GM12864 (cell line): ENCODE measurements at regions not wholly inside any gene's neighbourhood (a gene's known extent, or its start where the extent isn't known, plus 50 kb on each side); places are given as distances from the start of the nearest gene placed in this dataset.

Source experiments
- DNase-seq: peaks from one replicate; pipeline ENCODE4 v3.0.0-alpha.2; 2011; ENCODE audit warnings: low read depth
- H3K4me3 ChIP-seq: 2 replicates; pipeline ENCODE4 v1.5.1; 2011; ENCODE audit warnings: mild to moderate bottlenecking, low read depth, low read length, control low read depth
- CTCF ChIP-seq: IDR thresholded peaks from 2 replicates; pipeline ENCODE4 v1.5.1; 2011; ENCODE audit warnings: low read depth, mild to moderate bottlenecking, moderate library complexity, low read length, control low read depth, inconsistent platforms; ENCODE audit errors: missing control alignments

GRCh38 chr12:19867970-19868369 lies 428.7 kb downstream of the AEBP2 start:
- H3K4me3 ChIP-seq, result no peak overlapping the region
- no peak for TF ChIP-seq CTCF
- no peak for DNase-seq

- H3K4me3 ChIP-seq, result no peak overlapping the region
- no peak for TF ChIP-seq CTCF
- no peak for DNase-seq
Observed at GRCh38 chr12:19869413-19869812, 430.1 kb downstream of the AEBP2 start.

- TF ChIP-seq CTCF, result no peak
- no peak for DNase-seq
- H3K4me3 ChIP-seq, result no peak overlapping the region
Observed at GRCh38 chr12:19872621-19873540, 433.6 kb downstream of the AEBP2 start.

GRCh38 chr12:19880076-19880475 lies 440.8 kb downstream of the AEBP2 start:
- H3K4me3 ChIP-seq, result no peak overlapping the region
- no peak for DNase-seq
- no peak for TF ChIP-seq CTCF

- H3K4me3 ChIP-seq, result no peak overlapping the region
- no peak for DNase-seq
- TF ChIP-seq CTCF, result no peak
Observed at GRCh38 chr12:19880721-19881120, 441.4 kb downstream of the AEBP2 start.

GRCh38 chr12:19882346-19882745 lies 443.1 kb downstream of the AEBP2 start:
- no peak overlapping the region for H3K4me3 ChIP-seq
- no peak for TF ChIP-seq CTCF
- DNase-seq, result no peak

DNA sequence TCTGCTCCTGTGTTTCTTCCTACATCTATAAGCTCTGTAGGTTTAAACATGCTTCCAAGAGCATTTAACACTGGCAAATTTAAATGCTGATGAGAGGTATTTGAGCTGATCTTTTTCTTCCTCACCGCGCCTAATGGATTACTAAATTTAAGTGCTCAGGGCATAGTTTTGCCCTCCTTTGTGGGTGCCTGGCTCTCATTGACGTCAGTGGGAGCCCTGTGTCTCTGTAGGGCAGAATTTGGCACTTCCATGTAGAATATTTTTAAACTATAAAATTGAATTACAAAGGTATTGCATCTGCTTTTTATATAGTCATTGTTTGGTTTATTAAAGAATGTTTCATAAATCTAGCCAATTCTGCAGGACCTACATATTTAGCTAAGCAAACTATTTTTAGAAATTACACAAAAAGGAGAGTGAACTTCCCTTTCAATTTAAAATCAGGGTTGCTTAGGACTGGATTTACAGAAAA lies 444.8 kb downstream of the AEBP2 start:
- DNase-seq, result no peak
- no peak overlapping the region for H3K4me3 ChIP-seq
- TF ChIP-seq CTCF, result no peak
